Activated CD4-positive, alpha-beta memory T cell treated with anti-CD3 and anti-CD28 coated beads for 36 hours (primary cell): ENCODE measurements at regions not wholly inside any gene's neighbourhood (a gene's known extent, or its start where the extent isn't known, plus 50 kb on each side); places are given as distances from the start of the nearest gene placed in this dataset.

Experiments used
- CTCF ChIA-PET: fragments of 350-600 bp; sonication (Branson Sonifier 250); formaldehyde crosslinking; loops from one replicate; lab custom pipeline; 2021; ENCODE audit warnings: antibody characterized with exemption, inconsistent platforms; lab: Charles Lee
- POLR2A ChIA-PET: fragments of 350-600 bp; sonication (Branson Sonifier 250); formaldehyde crosslinking; loops from one replicate; lab custom pipeline; 2021; ENCODE audit warnings: antibody characterized with exemption; lab: Charles Lee
- DNase-seq: peaks from one replicate; pipeline ENCODE4 v3.0.0-alpha.2; 2020
- H3K27ac Mint-ChIP-seq: one replicate; pipeline ENCODE4 v1.8.0; 2021; ENCODE audit warnings: mixed read lengths
- H3K27me3 Mint-ChIP-seq: one replicate; pipeline ENCODE4 v1.8.0; 2021; ENCODE audit warnings: mixed read lengths
- H3K36me3 Mint-ChIP-seq: one replicate; pipeline ENCODE4 v1.8.0; 2021; ENCODE audit warnings: mixed read lengths
- H3K4me1 Mint-ChIP-seq: one replicate; pipeline ENCODE4 v1.8.0; 2021; ENCODE audit warnings: low read depth, mixed read lengths
- H3K4me3 Mint-ChIP-seq: one replicate; pipeline ENCODE4 v1.8.0; 2021; ENCODE audit warnings: mild to moderate bottlenecking, mixed read lengths
- H3K9me3 Mint-ChIP-seq: one replicate; pipeline ENCODE4 v1.8.0; 2021; ENCODE audit warnings: mixed read lengths
- intact Hi-C: fragments of 100-400 bp; cut with micrococcal nuclease; formaldehyde crosslinking; loops from one replicate; pipeline ENCODE4 v1.15.1; 2023

- no peak overlapping the region for H3K4me3 Mint-ChIP-seq
- intact Hi-C loops = no loop called here
- CTCF ChIA-PET = no interaction called here
Measured at GRCh38 chr7:16113058-16113457, 308.3 kb downstream of the CRPPA start.

GRCh38 chr7:16106869-16107268 lies 314.5 kb downstream of the CRPPA start:
- no peak for DNase-seq
- intact Hi-C loops = no loop called here
- peaks cover 2% of the 10 kb centered on the region for H3K36me3 Mint-ChIP-seq
- H3K9me3 Mint-ChIP-seq = peaks cover 58% of the 10 kb centered on the region
- H3K4me1 Mint-ChIP-seq = peaks cover 2% of the 10 kb centered on the region
- ChIA-PET POLR2A (no interaction called here), CTCF (no interaction called here)
- no peaks in the 10 kb centered on the region for H3K27me3 Mint-ChIP-seq
- H3K4me3 Mint-ChIP-seq = no peak overlapping the region
- no peak overlapping the region for H3K27ac Mint-ChIP-seq

More at GRCh38 chr7:16113058-16113457, 308.3 kb downstream of the CRPPA start:
- Mint-ChIP-seq H3K9me3 (peaks cover 18% of the 10 kb centered on the region), H3K36me3 (no peaks in the 10 kb centered on the region), H3K27me3 (no peaks in the 10 kb centered on the region), H3K27ac (no peak overlapping the region), H3K4me1 (peaks cover 2% of the 10 kb centered on the region)
- no peak for DNase-seq
- POLR2A ChIA-PET = no interaction called here

DNA sequence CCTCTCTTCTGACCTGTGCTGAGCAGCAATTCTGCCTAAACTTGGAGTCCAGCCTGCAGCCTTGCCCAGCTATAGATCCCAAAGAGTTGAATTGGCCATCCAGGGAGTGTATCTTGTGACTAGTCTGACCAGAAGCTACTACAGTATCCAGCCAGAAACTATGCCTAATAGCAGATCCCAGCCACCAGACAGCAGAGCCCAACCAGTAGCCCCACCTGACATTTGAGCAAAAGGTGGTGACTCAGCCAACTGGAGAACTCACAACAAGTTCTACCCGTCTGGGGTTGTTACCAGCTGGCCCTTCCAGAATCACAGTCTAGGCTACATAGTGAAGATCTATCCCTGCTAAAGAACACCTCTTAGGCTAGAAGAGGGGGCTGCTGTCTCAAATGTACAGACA lies 315.0 kb downstream of the CRPPA start:
- H3K9me3 Mint-ChIP-seq = peaks cover 58% of the 10 kb centered on the region
- no peaks in the 10 kb centered on the region for H3K27me3 Mint-ChIP-seq
- peaks cover 2% of the 10 kb centered on the region for H3K4me1 Mint-ChIP-seq
- H3K27ac Mint-ChIP-seq = no peak overlapping the region
- H3K4me3 Mint-ChIP-seq = no peak overlapping the region
- peaks cover 2% of the 10 kb centered on the region for H3K36me3 Mint-ChIP-seq
- intact Hi-C loops = no loop called here
- no peak for DNase-seq
- ChIA-PET CTCF (no interaction called here), POLR2A (no interaction called here)

DNA sequence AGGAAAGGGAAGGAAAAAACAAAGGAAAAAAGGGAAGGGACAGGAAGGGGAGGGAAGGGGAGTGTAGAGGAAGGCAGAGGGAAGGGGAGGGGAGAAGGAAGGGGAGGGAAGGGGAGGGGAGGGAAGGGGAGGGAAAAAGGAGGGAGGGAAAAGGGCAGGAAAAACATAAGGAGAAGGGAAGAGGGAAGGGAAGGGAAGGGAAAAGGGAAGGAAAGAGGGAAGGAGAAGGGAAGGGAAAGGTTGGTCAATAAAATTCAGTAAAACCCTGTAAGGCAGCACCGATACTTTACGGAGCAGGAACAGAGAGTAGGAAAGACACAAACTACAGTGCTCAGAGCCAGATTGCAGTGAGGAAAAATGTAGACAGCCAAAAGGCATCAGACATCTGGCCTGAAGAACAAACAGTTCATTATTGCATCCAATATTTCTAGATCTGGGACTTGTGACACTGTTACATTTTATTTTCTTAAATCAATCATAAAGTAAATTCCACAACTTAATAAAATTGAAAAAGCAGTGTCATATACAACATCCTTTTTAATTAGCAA lies 322.0 kb downstream of the CRPPA start:
- DNase-seq = no peak
- ChIA-PET CTCF (no interaction called here), POLR2A (no interaction called here)
- intact Hi-C loops = no loop called here
- H3K9me3 Mint-ChIP-seq = peaks cover 13% of the 10 kb centered on the region
- H3K4me3 Mint-ChIP-seq = no peak overlapping the region
- H3K36me3 Mint-ChIP-seq = no peaks in the 10 kb centered on the region
- no peaks in the 10 kb centered on the region for H3K4me1 Mint-ChIP-seq
- no peaks in the 10 kb centered on the region for H3K27me3 Mint-ChIP-seq
- no peak overlapping the region for H3K27ac Mint-ChIP-seq

DNA sequence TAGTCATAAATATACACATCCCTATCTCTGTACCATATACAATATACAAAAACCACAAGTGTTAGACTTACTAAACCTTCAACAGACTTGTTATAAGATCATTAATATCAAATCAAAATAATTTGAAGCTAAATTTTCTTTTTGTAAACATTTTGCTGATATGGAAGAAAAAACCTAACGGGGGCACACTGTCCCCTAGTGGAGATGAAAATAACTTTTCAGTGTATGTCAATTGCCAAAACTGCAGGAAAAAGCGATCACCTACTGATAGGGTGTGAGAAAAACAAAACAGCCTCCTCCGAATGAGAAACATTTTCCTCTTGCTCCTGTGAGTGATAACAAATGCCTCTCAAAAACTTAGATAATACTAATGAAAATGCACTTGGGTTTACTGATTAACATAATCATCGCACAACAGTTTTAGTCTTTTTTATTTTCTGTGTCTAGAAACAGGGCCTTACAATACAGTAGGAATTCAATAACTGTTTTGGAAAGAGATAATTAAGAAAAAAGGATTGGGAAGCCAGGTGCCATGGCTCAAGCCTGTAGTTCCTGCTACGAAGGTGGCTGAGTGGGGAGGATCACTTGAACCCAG lies 322.7 kb downstream of the CRPPA start:
- no peak for DNase-seq
- H3K27ac Mint-ChIP-seq = no peak overlapping the region
- CTCF ChIA-PET = no interaction called here

DNA sequence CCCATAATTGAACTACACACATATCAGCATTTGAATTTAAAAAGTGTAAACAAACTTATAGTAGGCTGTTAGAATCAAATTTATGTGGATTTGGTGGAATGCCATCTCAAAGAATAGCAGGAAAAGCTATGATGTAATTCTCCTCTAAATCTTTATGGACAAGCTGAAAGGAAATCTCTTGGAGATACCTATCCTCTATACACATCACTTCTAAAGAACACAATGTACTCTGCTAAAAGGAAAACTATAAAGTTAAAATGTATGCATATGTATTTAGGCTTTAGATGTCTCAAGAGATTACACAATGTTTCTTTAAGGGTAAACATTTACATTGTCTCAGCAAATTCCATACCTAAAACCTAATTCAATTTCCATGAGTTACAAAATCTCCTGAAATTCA lies 323.3 kb downstream of the CRPPA start:
- no peaks in the 10 kb centered on the region for H3K27me3 Mint-ChIP-seq
- no peak overlapping the region for H3K4me3 Mint-ChIP-seq
- no peaks in the 10 kb centered on the region for H3K36me3 Mint-ChIP-seq
- intact Hi-C loops = no loop called here
- no peak for DNase-seq
- H3K9me3 Mint-ChIP-seq = peaks cover 8% of the 10 kb centered on the region
- H3K27ac Mint-ChIP-seq = no peak overlapping the region
- ChIA-PET CTCF (no interaction called here), POLR2A (no interaction called here)
- no peaks in the 10 kb centered on the region for H3K4me1 Mint-ChIP-seq

More for the DNA sequence above, 322.7 kb downstream of the CRPPA start:
- Mint-ChIP-seq H3K36me3 (no peaks in the 10 kb centered on the region), H3K27me3 (no peaks in the 10 kb centered on the region), H3K4me3 (no peak overlapping the region), H3K4me1 (no peaks in the 10 kb centered on the region), H3K9me3 (peaks cover 11% of the 10 kb centered on the region)
- POLR2A ChIA-PET = no interaction called here
- intact Hi-C loops = no loop called here

- Mint-ChIP-seq H3K4me3 (no peak overlapping the region), H3K27ac (no peak overlapping the region), H3K4me1 (no peaks in the 10 kb centered on the region), H3K36me3 (no peaks in the 10 kb centered on the region), H3K27me3 (no peaks in the 10 kb centered on the region), H3K9me3 (no peaks in the 10 kb centered on the region)
- POLR2A ChIA-PET = no interaction called here
- CTCF ChIA-PET = no interaction called here
- intact Hi-C loops = no loop called here
- DNase-seq = no peak
Measured at GRCh38 chr7:16095171-16095950, 326.0 kb downstream of the CRPPA start.

GRCh38 chr7:16094651-16095050 lies 326.7 kb downstream of the CRPPA start:
- no peaks in the 10 kb centered on the region for H3K36me3 Mint-ChIP-seq
- H3K4me3 Mint-ChIP-seq = no peak overlapping the region
- ChIA-PET CTCF (no interaction called here), POLR2A (no interaction called here)
- intact Hi-C loops = no loop called here
- no peaks in the 10 kb centered on the region for H3K9me3 Mint-ChIP-seq
- no peaks in the 10 kb centered on the region for H3K27me3 Mint-ChIP-seq
- no peaks in the 10 kb centered on the region for H3K4me1 Mint-ChIP-seq
- no peak for DNase-seq
- no peak overlapping the region for H3K27ac Mint-ChIP-seq

DNA sequence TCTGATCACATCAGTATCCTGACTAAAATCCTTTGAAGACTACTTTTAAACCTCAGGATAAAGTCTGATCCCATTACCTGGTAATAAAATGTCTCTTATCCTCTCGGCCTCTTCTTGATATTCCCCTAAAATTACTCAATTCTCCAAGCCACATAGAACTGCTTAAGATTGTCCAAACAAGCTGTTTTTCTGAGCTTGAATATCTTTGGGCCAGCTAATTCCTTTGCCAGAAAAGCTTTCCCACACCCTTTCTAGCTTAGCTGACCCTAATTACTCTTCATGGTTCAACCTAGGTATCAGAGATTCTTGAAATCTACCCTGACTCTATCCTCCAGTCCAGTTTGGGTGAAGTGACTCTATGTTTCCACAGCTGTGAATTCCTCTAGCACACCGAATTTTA lies 328.6 kb downstream of the CRPPA start:
- H3K36me3 Mint-ChIP-seq = no peaks in the 10 kb centered on the region
- no peak overlapping the region for H3K4me3 Mint-ChIP-seq
- CTCF ChIA-PET = no interaction called here
- no peaks in the 10 kb centered on the region for H3K4me1 Mint-ChIP-seq
- H3K27me3 Mint-ChIP-seq = no peaks in the 10 kb centered on the region
- H3K9me3 Mint-ChIP-seq = no peaks in the 10 kb centered on the region
- no peak for DNase-seq
- H3K27ac Mint-ChIP-seq = no peak overlapping the region
- intact Hi-C loops = no loop called here
- POLR2A ChIA-PET = no interaction called here

- H3K27me3 Mint-ChIP-seq = no peaks in the 10 kb centered on the region
- H3K36me3 Mint-ChIP-seq = no peaks in the 10 kb centered on the region
- no peaks in the 10 kb centered on the region for H3K9me3 Mint-ChIP-seq
- no peak overlapping the region for H3K4me3 Mint-ChIP-seq
- POLR2A ChIA-PET = no interaction called here
- no peak overlapping the region for H3K27ac Mint-ChIP-seq
- CTCF ChIA-PET = interaction anchor here (0.5 kb wide), 1 partner anchor 473 kb away, joined by 4 read pairs; no protein-coding TSS in a partner anchor
- intact Hi-C loops = no loop called here
- no peaks in the 10 kb centered on the region for H3K4me1 Mint-ChIP-seq
- DNase-seq = no peak
Measured at GRCh38 chr7:16091701-16092310, 329.5 kb downstream of the CRPPA start.

- H3K4me3 Mint-ChIP-seq = no peak overlapping the region
- ChIA-PET POLR2A (no interaction called here), CTCF (no interaction called here)
- H3K36me3 Mint-ChIP-seq = no peaks in the 10 kb centered on the region
- no peak for DNase-seq
- no peaks in the 10 kb centered on the region for H3K9me3 Mint-ChIP-seq
- H3K27me3 Mint-ChIP-seq = no peaks in the 10 kb centered on the region
- intact Hi-C loops = no loop called here
- no peak overlapping the region for H3K27ac Mint-ChIP-seq
- no peaks in the 10 kb centered on the region for H3K4me1 Mint-ChIP-seq
Measured at GRCh38 chr7:16089801-16090200, 331.5 kb downstream of the CRPPA start.

GRCh38 chr7:16089191-16089590 lies 332.1 kb downstream of the CRPPA start:
- ChIA-PET CTCF (interaction anchor here (1.0 kb wide), 1 partner anchor 11 kb away, joined by 3 read pairs; no protein-coding TSS in a partner anchor), POLR2A (no interaction called here)
- DNase-seq = no peak
- no peak overlapping the region for H3K4me3 Mint-ChIP-seq
- intact Hi-C loops = no loop called here
- H3K27me3 Mint-ChIP-seq = no peaks in the 10 kb centered on the region
- no peaks in the 10 kb centered on the region for H3K4me1 Mint-ChIP-seq
- H3K27ac Mint-ChIP-seq = no peak overlapping the region
- H3K36me3 Mint-ChIP-seq = no peaks in the 10 kb centered on the region
- H3K9me3 Mint-ChIP-seq = no peaks in the 10 kb centered on the region
